Spinal cord (tissue), 9 donors: ENCODE measurements at regions not wholly inside any gene's neighbourhood (a gene's known extent, or its start where the extent isn't known, plus 50 kb on each side); places are given as distances from the start of the nearest gene placed in this dataset.
"Not testable (repeated sequence)": the region's sequence is repeated elsewhere in the genome, so short reads cannot be mapped to it uniquely, and the experiment has no call there.

Experiments
- DNase-seq, 6 donors: peaks; one replicate each; pipeline versions ENCODE4 v3.0.0 to v3.0.0-alpha.2; 2013 to 2015; ENCODE audit warnings: low spot score in 6 of 6, low read depth in 4 of 6
- H3K27ac ChIP-seq: one replicate; pipeline ENCODE4 v1.5.1; 2013; ENCODE audit warnings: low read depth, low read length, control low read depth
- H3K27me3 ChIP-seq: one replicate; pipeline ENCODE4 v1.6.1; 2013; ENCODE audit warnings: low read length; ENCODE audit not compliant: control insufficient read depth, insufficient read depth
- H3K36me3 ChIP-seq: one replicate; pipeline ENCODE4 v1.6.1; 2013; ENCODE audit warnings: low read length; ENCODE audit not compliant: control insufficient read depth, insufficient read depth
- H3K4me1 ChIP-seq: one replicate; pipeline ENCODE4 v1.6.1; 2013; ENCODE audit warnings: low read length; ENCODE audit not compliant: control insufficient read depth, insufficient read depth
- H3K4me3 ChIP-seq: one replicate; pipeline ENCODE4 v1.5.1; 2013; ENCODE audit warnings: low read depth, low read length, control low read depth
- H3K9me3 ChIP-seq: one replicate; pipeline ENCODE4 v1.6.1; 2013; ENCODE audit warnings: low read length; ENCODE audit not compliant: control insufficient read depth, insufficient read depth
- WGBS: methylation state at CpG from one replicate; pipeline ENCODE4 v1.1.5; 2013; ENCODE audit warnings: missing lambda C conversion rate; ENCODE audit not compliant: insufficient coverage; 5-methylcytosine and 5-hydroxymethylcytosine counted together
- donor health status: healthy.

- H3K27me3 ChIP-seq, H3K4me3 ChIP-seq, H3K36me3 ChIP-seq, H3K9me3 ChIP-seq, H3K27ac ChIP-seq, DNase-seq, H3K4me1 ChIP-seq: not testable (repeated sequence)
- no CpG with 5 or more reads among the region's 4 CpGs for WGBS
These were observed 702.7 kb upstream of the INTU start for GRCh38 chr4:126930059-126930458.

- Histone ChIP-seq H3K27ac (no peak overlapping the region), H3K36me3 (no peaks in the 10 kb centered on the region), H3K4me1 (no peaks in the 10 kb centered on the region), H3K4me3 (no peak overlapping the region), H3K27me3 (no peaks in the 10 kb centered on the region), H3K9me3 (no peaks in the 10 kb centered on the region)
- WGBS = 90% methylated on average over 2 of the region's 4 CpGs
- peak in 1 of 6 donors; percentile 64 for DNase-seq
These were observed 697.0 kb upstream of the INTU start for GRCh38 chr4:126935801-126936200.

- Histone ChIP-seq H3K9me3 (no peaks in the 10 kb centered on the region), H3K27me3 (no peaks in the 10 kb centered on the region), H3K27ac (no peak overlapping the region), H3K36me3 (no peaks in the 10 kb centered on the region), H3K4me3 (no peak overlapping the region), H3K4me1 (no peaks in the 10 kb centered on the region)
- DNase-seq = no peak
These were observed 695.4 kb upstream of the INTU start for GRCh38 chr4:126937342-126937741.

- Histone ChIP-seq H3K4me1 (no peaks in the 10 kb centered on the region), H3K9me3 (no peaks in the 10 kb centered on the region), H3K4me3 (no peak overlapping the region), H3K27ac (no peak overlapping the region), H3K36me3 (no peaks in the 10 kb centered on the region), H3K27me3 (no peaks in the 10 kb centered on the region)
- DNase-seq = no peak
- WGBS = no CpG with 5 or more reads among the region's 2 CpGs
These were observed 694.8 kb upstream of the INTU start for GRCh38 chr4:126937846-126938422.

GRCh38 chr4:126939401-126939800 is 693.4 kb upstream of the INTU start:
- H3K4me3 ChIP-seq = no peak overlapping the region
- no peaks in the 10 kb centered on the region for H3K36me3 ChIP-seq
- no peaks in the 10 kb centered on the region for H3K9me3 ChIP-seq
- H3K27me3 ChIP-seq = no peaks in the 10 kb centered on the region
- WGBS = 86% methylated on average over 1 of the region's 2 CpGs
- DNase-seq = no peak
- no peak overlapping the region for H3K27ac ChIP-seq
- H3K4me1 ChIP-seq = no peaks in the 10 kb centered on the region

GRCh38 chr4:126947536-126947935 is 685.2 kb upstream of the INTU start:
- Histone ChIP-seq H3K4me1 (no peaks in the 10 kb centered on the region), H3K27me3 (no peaks in the 10 kb centered on the region), H3K36me3 (no peaks in the 10 kb centered on the region), H3K4me3 (no peak overlapping the region), H3K9me3 (no peaks in the 10 kb centered on the region), H3K27ac (no peak overlapping the region)
- WGBS = 88% methylated on average over 2 of the region's 3 CpGs
- no peak for DNase-seq

- H3K4me1 ChIP-seq = peaks cover 3% of the 10 kb centered on the region
- no peak overlapping the region for H3K27ac ChIP-seq
- no peaks in the 10 kb centered on the region for H3K27me3 ChIP-seq
- WGBS = 100% methylated on average over 2 of the region's 5 CpGs
- DNase-seq = no peak
- H3K36me3 ChIP-seq = peaks cover 6% of the 10 kb centered on the region
- no peak overlapping the region for H3K4me3 ChIP-seq
- no peaks in the 10 kb centered on the region for H3K9me3 ChIP-seq
These were observed 678.0 kb upstream of the INTU start for GRCh38 chr4:126954537-126955291.

- Histone ChIP-seq H3K27ac (no peak overlapping the region), H3K27me3 (no peaks in the 10 kb centered on the region), H3K4me3 (no peak overlapping the region), H3K9me3 (no peaks in the 10 kb centered on the region), H3K36me3 (peaks cover 6% of the 10 kb centered on the region), H3K4me1 (peaks cover 3% of the 10 kb centered on the region)
- DNase-seq = no peak
- WGBS = 92% methylated on average over 21 of the region's 21 CpGs
These were observed 677.2 kb upstream of the INTU start for GRCh38 chr4:126955292-126956183.

- no peak for DNase-seq
- WGBS = 94% methylated on average over 20 of the region's 28 CpGs
These were observed 676.4 kb upstream of the INTU start for GRCh38 chr4:126956184-126956897.

More at GRCh38 chr4:126956184-126956897, 676.4 kb upstream of the INTU start:
- Histone ChIP-seq H3K4me3 (no peak overlapping the region), H3K9me3 (no peaks in the 10 kb centered on the region), H3K36me3 (peaks cover 6% of the 10 kb centered on the region), H3K4me1 (peaks cover 3% of the 10 kb centered on the region), H3K27ac (no peak overlapping the region), H3K27me3 (no peaks in the 10 kb centered on the region)
